Body of pancreas (tissue), 4 donors: ENCODE measurements at regions not wholly inside any gene's neighbourhood (a gene's known extent, or its start where the extent isn't known, plus 50 kb on each side); places are given as distances from the start of the nearest gene placed in this dataset.

Source experiments
- ATAC-seq: fragments of 150-250 bp; one replicate; pipeline ENCODE4 v1.9.1; 2016
- DNase-seq, 4 donors: peaks; one replicate each; pipeline ENCODE4 v3.0.0-alpha.2; 2019
- H3K27ac ChIP-seq, 4 donors: fragments of 200-600 bp; sonication (generic); 1 replicate in 3 of 4; 2 replicates in 1 of 4; pipeline versions ENCODE4 v1.5.1 to v1.6.1; 2016 to 2019; ENCODE audit warnings: mild to moderate bottlenecking in 1 of 4, mixed read lengths in 1 of 4, moderate library complexity in 1 of 4
- H3K27me3 ChIP-seq, 2 donors: fragments of 200-600 bp; sonication (generic); one replicate each; pipeline ENCODE4 v1.6.0; 2016; ENCODE audit warnings: mild to moderate bottlenecking in 1 of 2
- H3K36me3 ChIP-seq, 2 donors: fragments of 200-600 bp; sonication (generic); replicated peaks in 1 of 2; 2 replicates each; pipeline ENCODE4 v1.5.1; 2016; ENCODE audit warnings: low read depth in 2 of 2; ENCODE audit not compliant: insufficient read depth in 1 of 2
- H3K4me1 ChIP-seq: fragments of 200-600 bp; sonication (generic); one replicate; pipeline ENCODE4 v1.6.0; 2016
- H3K4me3 ChIP-seq, 2 donors: fragments of 200-600 bp; sonication (generic); 1 replicate in 1 of 2; 2 replicates in 1 of 2; pipeline ENCODE4 v1.5.1; 2016 to 2019
- H3K9me3 ChIP-seq, 3 donors: fragments of 200-600 bp; sonication (generic); 1 replicate in 2 of 3; 2 replicates in 1 of 3; pipeline ENCODE4 v1.5.1; 2016
- POLR2A ChIP-seq, 3 donors: fragments of 450-650 bp; IDR thresholded peaks; one replicate each; pipeline ENCODE4 v1.6.1; 2016; ENCODE audit warnings: antibody characterized with exemption in 3 of 3, mild to moderate bottlenecking in 2 of 3
- WGBS, 2 donors: methylation state at CpG; one replicate each; pipeline ENCODE4 v1.1.5; 2017; 5-methylcytosine and 5-hydroxymethylcytosine counted together
- intact Hi-C: fragments of 100-400 bp; cut with DNase I; formaldehyde crosslinking; loops from one replicate; pipeline ENCODE4 v1.15.1; 2023
- TF ChIP-seq, protein P1 (sequence below), 7 experiments: fragments of 450-650 bp in 4 of 7; fragments of 200-600 bp in 3 of 7; sonication (generic) in 3 of 7; IDR thresholded peaks; one replicate each; pipeline ENCODE4 v1.5.1; 2016 to 2019; ENCODE audit warnings: antibody characterized with exemption in 7 of 7

DNA sequence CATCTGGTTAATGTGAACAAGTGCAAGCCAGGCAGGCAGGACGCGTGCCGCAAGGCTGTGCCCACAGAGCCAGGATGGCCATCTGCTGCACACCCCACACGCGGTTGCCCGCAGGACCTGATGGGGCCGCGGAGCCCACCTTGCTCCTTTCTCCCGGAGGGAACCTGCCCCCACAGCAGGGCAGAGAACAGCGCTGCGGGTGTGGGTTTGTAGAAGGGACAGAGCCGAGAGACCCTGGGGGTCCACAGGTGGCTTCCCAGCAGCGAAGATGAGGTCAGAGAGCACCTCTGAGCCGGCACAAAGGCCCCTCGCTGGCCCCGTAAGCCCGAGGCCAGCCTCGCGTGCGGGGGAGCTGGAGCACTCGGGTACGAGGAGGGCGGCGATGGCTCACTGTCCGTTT lies 460.8 kb upstream of the SALL3 start:
- no peaks in the 10 kb centered on the region for H3K36me3 ChIP-seq
- no peaks in the 10 kb centered on the region for H3K9me3 ChIP-seq
- no peak for ATAC-seq
- 77 to 88% methylated on average over 15 to 22 of the region's 25 CpGs for WGBS, 2 donors
- intact Hi-C loops, result no loop called here
- no peaks in the 10 kb centered on the region for H3K4me1 ChIP-seq
- no peak for DNase-seq
- TF ChIP-seq, protein P1, sequence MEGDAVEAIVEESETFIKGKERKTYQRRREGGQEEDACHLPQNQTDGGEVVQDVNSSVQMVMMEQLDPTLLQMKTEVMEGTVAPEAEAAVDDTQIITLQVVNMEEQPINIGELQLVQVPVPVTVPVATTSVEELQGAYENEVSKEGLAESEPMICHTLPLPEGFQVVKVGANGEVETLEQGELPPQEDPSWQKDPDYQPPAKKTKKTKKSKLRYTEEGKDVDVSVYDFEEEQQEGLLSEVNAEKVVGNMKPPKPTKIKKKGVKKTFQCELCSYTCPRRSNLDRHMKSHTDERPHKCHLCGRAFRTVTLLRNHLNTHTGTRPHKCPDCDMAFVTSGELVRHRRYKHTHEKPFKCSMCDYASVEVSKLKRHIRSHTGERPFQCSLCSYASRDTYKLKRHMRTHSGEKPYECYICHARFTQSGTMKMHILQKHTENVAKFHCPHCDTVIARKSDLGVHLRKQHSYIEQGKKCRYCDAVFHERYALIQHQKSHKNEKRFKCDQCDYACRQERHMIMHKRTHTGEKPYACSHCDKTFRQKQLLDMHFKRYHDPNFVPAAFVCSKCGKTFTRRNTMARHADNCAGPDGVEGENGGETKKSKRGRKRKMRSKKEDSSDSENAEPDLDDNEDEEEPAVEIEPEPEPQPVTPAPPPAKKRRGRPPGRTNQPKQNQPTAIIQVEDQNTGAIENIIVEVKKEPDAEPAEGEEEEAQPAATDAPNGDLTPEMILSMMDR (IDR thresholded peaks at IDR 0.05), result no peak
- TF ChIP-seq POLR2A (IDR thresholded peaks at IDR 0.05), result no peak
- no peak overlapping the region for H3K27ac ChIP-seq
- no peaks in the 10 kb centered on the region for H3K27me3 ChIP-seq
- no peak overlapping the region for H3K4me3 ChIP-seq

DNA sequence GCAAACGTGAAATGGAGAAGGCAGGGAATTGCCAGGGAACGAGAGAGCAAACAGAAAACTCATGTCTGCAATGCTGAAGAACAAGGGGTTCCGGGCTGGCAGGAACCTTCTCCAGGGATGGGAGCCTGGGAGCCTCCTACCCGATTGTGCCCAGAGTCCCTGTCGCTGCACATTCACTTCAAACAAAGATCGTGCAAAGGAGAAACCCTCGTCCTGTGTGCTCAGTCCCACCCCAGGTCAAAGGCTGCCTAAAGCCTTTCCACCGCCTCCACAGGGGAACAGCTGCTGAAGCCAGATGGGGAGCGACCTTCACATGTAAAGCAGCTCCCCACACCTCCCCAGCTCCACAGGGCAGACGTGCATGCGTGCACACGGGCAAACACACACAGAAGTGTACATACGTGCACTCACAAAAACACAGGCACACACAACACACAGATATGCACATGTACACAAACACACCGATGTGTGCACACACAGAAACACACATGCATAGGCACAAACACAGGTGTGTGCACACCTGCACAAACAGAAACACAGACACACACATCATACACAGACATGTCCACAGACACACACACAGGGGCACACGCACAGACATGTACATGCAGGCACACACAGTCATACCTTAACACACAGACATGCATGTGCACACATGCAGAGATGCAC lies 460.1 kb upstream of the SALL3 start:
- TF ChIP-seq POLR2A (IDR thresholded peaks at IDR 0.05), result no peak
- TF ChIP-seq, protein P1 (IDR thresholded peaks at IDR 0.05), result no peak

DNA sequence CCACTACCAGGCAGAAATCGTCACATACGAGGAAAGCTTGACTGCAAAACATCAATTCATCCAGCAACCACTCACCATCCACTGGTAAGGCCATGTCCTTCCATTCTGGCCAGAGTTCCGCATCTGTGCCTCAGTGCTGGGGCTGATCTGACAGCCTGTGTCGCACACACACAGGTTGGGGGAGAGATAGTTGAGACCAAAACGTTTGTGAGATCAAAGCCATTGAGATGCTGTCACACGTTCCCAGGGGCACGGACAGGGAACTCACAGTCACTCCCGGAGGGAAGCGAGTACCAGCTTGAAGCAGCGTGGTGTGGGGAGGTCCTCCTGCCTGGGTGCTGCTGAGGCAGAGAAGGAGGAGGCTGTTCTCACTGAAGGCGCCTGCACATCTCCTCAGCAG lies 458.5 kb upstream of the SALL3 start:
- intact Hi-C loops, result no loop called here
- WGBS, 2 donors, result 63 to 68% methylated on average over 9 to 11 of the region's 11 CpGs

More for the DNA sequence above, 460.1 kb upstream of the SALL3 start:
- ATAC-seq, result no peak
- Histone ChIP-seq H3K4me3 (no peak overlapping the region), H3K9me3 (no peaks in the 10 kb centered on the region), H3K4me1 (no peaks in the 10 kb centered on the region), H3K27ac (no peak overlapping the region), H3K36me3 (no peaks in the 10 kb centered on the region), H3K27me3 (no peaks in the 10 kb centered on the region)
- WGBS, 2 donors, result 66% methylated on average over 15 of the region's 15 CpGs
- intact Hi-C loops, result no loop called here
- no peak for DNase-seq

GRCh38 chr18:78521744-78522143 lies 457.9 kb upstream of the SALL3 start:
- TF ChIP-seq POLR2A (IDR thresholded peaks at IDR 0.05), result no peak
- TF ChIP-seq, protein P1 (IDR thresholded peaks at IDR 0.05), result no peak
- no peak overlapping the region for H3K4me3 ChIP-seq
- no peaks in the 10 kb centered on the region for H3K9me3 ChIP-seq
- DNase-seq, result no peak
- intact Hi-C loops, result no loop called here
- ATAC-seq, result no peak
- no peak overlapping the region for H3K27ac ChIP-seq
- WGBS, 2 donors, result 66 to 68% methylated on average over 8 of the region's 8 CpGs
- H3K27me3 ChIP-seq, result no peaks in the 10 kb centered on the region
- peaks cover 8% of the 10 kb centered on the region for H3K4me1 ChIP-seq
- no peaks in the 10 kb centered on the region for H3K36me3 ChIP-seq

More for the DNA sequence above, 458.5 kb upstream of the SALL3 start:
- Histone ChIP-seq H3K4me1 (peaks cover 4% of the 10 kb centered on the region), H3K27ac (no peak overlapping the region), H3K9me3 (no peaks in the 10 kb centered on the region), H3K27me3 (no peaks in the 10 kb centered on the region), H3K36me3 (no peaks in the 10 kb centered on the region), H3K4me3 (no peak overlapping the region)
- DNase-seq (no peak), ATAC-seq (no peak)
- TF ChIP-seq POLR2A (IDR thresholded peaks at IDR 0.05), result no peak
- TF ChIP-seq, protein P1 (IDR thresholded peaks at IDR 0.05), result no peak

DNA sequence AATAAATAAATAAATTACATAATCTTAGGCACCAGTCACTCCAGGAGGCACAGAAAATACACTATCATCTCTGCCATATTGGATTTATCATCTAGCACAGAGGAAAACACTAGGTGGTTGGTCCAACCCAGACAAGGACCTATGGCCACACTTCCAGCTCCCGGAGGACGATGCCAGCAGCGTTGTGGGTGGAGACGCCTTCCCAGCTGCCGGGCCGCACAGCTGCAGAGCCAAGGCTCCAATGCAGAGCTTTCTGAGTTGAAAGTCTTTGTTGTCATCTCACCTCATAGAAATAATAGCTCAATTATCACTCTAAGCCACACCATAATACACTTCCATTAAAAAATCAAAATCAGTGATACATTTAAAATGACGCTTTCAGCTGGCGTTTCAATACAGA lies 457.1 kb upstream of the SALL3 start:
- no peak overlapping the region for H3K4me3 ChIP-seq
- H3K4me1 ChIP-seq, result peaks cover 8% of the 10 kb centered on the region
- no peak for TF ChIP-seq POLR2A (IDR thresholded peaks at IDR 0.05)
- TF ChIP-seq, protein P1 (IDR thresholded peaks at IDR 0.05), result no peak
- H3K27me3 ChIP-seq, result no peaks in the 10 kb centered on the region
- no peaks in the 10 kb centered on the region for H3K36me3 ChIP-seq
- 81 to 92% methylated on average over 8 of the region's 8 CpGs for WGBS, 2 donors
- DNase-seq, result no peak
- no peaks in the 10 kb centered on the region for H3K9me3 ChIP-seq
- ATAC-seq, result no peak
- no peak overlapping the region for H3K27ac ChIP-seq
- intact Hi-C loops, result no loop called here
